Testis (tissue), 2 donors: ENCODE measurements at regions not wholly inside any gene's neighbourhood (a gene's known extent, or its start where the extent isn't known, plus 50 kb on each side); places are given as distances from the start of the nearest gene placed in this dataset.

ENCODE experiments used
- DNase-seq: peaks from one replicate; pipeline ENCODE4 v3.0.0-alpha.2; 2019
- H3K27ac ChIP-seq, 2 donors: fragments of 200-600 bp; sonication (generic); one replicate each; pipeline ENCODE4 v1.5.1; 2019
- H3K27me3 ChIP-seq: fragments of 200-600 bp; sonication (generic); one replicate; pipeline ENCODE4 v1.5.1; 2019
- H3K36me3 ChIP-seq: fragments of 200-600 bp; sonication (generic); one replicate; pipeline ENCODE4 v1.5.1; 2017; ENCODE audit warnings: low read depth; ENCODE audit errors: missing control alignments
- H3K4me1 ChIP-seq: fragments of 200-600 bp; sonication (generic); one replicate; pipeline ENCODE4 v1.5.1; 2019
- H3K4me3 ChIP-seq, 2 donors: fragments of 200-600 bp; sonication (generic); one replicate each; pipeline ENCODE4 v1.5.1; 2017 to 2019
- H3K9me3 ChIP-seq: fragments of 200-600 bp; sonication (generic); one replicate; pipeline ENCODE4 v1.5.1; 2017
- CTCF ChIP-seq, 3 experiments: fragments of 450-650 bp in 2 of 3; fragments of 200-600 bp in 1 of 3; sonication (generic) in 1 of 3; IDR thresholded peaks; one replicate each; pipeline ENCODE4 v1.5.1; 2016 to 2019; ENCODE audit warnings: antibody characterized with exemption in 3 of 3, mild to moderate bottlenecking in 2 of 3, moderate library complexity in 1 of 3
- POLR2A ChIP-seq: fragments of 450-650 bp; IDR thresholded peaks from one replicate; pipeline ENCODE4 v1.6.1; 2017; ENCODE audit warnings: antibody characterized with exemption, mild to moderate bottlenecking, moderate library complexity
- WGBS, 2 donors: methylation state at CpG; one replicate each; pipeline ENCODE4 v1.1.5; 2018; 5-methylcytosine and 5-hydroxymethylcytosine counted together
- intact Hi-C: fragments of 100-400 bp; cut with DNase I; formaldehyde crosslinking; loops from one replicate; pipeline ENCODE4 v1.15.1; 2023; ENCODE audit warnings: low total_unique reads

DNA sequence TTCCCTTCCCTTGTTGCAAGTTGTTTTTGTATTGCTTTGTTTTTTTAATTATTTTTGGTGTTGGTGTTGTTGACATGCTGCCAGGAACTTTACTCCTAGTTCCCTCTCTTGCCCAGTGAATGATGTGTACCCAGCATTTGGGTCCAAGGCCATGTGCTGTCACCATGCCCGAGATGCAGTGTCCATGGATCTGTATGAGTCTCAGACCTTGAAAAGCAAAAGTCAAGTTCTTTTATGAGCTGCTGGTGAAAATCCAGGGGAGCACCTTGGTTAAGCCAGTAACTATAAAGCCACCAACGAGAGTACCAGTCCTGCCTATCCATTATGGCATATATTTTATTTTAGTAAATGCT, 236.4 kb downstream of the BCL11A start:
- no peaks in the 10 kb centered on the region for H3K36me3 ChIP-seq
- no peaks in the 10 kb centered on the region for H3K4me1 ChIP-seq
- H3K27me3 ChIP-seq = no peaks in the 10 kb centered on the region
- no peak for DNase-seq
- no peak overlapping the region for H3K4me3 ChIP-seq
- no peaks in the 10 kb centered on the region for H3K9me3 ChIP-seq
- TF ChIP-seq CTCF (IDR thresholded peaks at IDR 0.05) = no peak
- TF ChIP-seq POLR2A = no peak
- intact Hi-C loops = no loop called here
- no peak overlapping the region for H3K27ac ChIP-seq
- WGBS, 2 donors = 54 to 55% methylated on average over 2 of the region's 2 CpGs

GRCh38 chr2:60316381-60317033, 236.9 kb downstream of the BCL11A start:
- Histone ChIP-seq H3K4me1 (no peaks in the 10 kb centered on the region), H3K27ac (no peak overlapping the region), H3K36me3 (no peaks in the 10 kb centered on the region), H3K27me3 (no peaks in the 10 kb centered on the region), H3K4me3 (no peak overlapping the region), H3K9me3 (no peaks in the 10 kb centered on the region)
- DNase-seq = no peak
- 48 to 74% methylated on average over 3 to 7 of the region's 7 CpGs for WGBS, 2 donors
- TF ChIP-seq POLR2A = no peak
- no peak for TF ChIP-seq CTCF (IDR thresholded peaks at IDR 0.05)
- intact Hi-C loops = no loop called here

DNA sequence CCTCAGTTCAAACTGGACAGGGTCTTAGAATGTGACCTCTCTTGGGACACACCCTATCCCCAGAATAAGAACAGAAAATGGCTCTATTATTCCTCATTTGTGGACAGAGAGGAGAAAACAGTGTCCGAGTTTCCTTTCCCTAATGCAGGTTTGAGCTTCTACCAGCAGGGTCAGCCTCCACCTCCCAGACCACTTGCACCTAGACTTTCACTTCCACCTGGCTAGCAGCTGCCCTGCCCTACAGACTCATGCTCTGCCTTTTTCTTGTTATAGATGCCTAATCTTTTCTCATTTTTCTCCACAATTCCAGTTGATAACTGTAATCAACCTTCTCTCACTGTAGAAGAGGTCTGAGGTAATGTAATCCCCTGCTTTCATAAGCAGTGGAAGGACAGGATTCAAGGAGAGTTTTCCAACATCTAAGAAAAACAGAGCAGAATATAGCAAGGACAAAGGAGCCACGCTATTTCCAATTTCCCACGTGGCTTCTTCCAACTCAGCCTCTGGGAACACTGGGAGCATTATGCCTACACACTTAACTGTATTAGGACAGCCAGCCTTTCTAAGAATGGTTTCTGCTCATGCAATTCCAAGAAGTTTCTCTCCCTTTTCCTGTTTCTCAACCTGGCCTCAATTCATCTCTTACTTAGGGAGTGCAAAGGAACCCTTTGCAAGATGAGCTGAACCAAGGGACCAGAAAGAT, 239.8 kb downstream of the BCL11A start:
- 80 to 83% methylated on average over 3 of the region's 3 CpGs for WGBS, 2 donors
- Histone ChIP-seq H3K36me3 (no peaks in the 10 kb centered on the region), H3K27me3 (no peaks in the 10 kb centered on the region), H3K4me3 (no peak overlapping the region), H3K9me3 (no peaks in the 10 kb centered on the region), H3K4me1 (no peaks in the 10 kb centered on the region), H3K27ac (no peak overlapping the region)
- TF ChIP-seq CTCF (IDR thresholded peaks at IDR 0.05) (no peak), POLR2A (no peak)
- intact Hi-C loops = no loop called here
- DNase-seq = no peak

GRCh38 chr2:60312618-60313017, 240.8 kb downstream of the BCL11A start:
- intact Hi-C loops = no loop called here

More at GRCh38 chr2:60312618-60313017, 240.8 kb downstream of the BCL11A start:
- DNase-seq = no peak
- Histone ChIP-seq H3K36me3 (no peaks in the 10 kb centered on the region), H3K4me1 (no peaks in the 10 kb centered on the region), H3K9me3 (no peaks in the 10 kb centered on the region), H3K27ac (no peak overlapping the region), H3K4me3 (no peak overlapping the region), H3K27me3 (no peaks in the 10 kb centered on the region)
- TF ChIP-seq CTCF (IDR thresholded peaks at IDR 0.05) (no peak), POLR2A (no peak)
- WGBS, 2 donors = 44 to 91% methylated on average over 1 of the region's 1 CpG
